HG03064 (cell line): ENCODE measurements at regions not wholly inside any gene's neighbourhood (a gene's known extent, or its start where the extent isn't known, plus 50 kb on each side); places are given as distances from the start of the nearest gene placed in this dataset.
"Not testable (repeated sequence)": the region's sequence is repeated elsewhere in the genome, so short reads cannot be mapped to it uniquely, and the experiment has no call there.

ENCODE experiments used
- ATAC-seq: cut with Tn5 transposase; IDR thresholded peaks from one replicate; pipeline ENCODE4 v1.9.1; 2021; ENCODE audit warnings: low read depth; ENCODE audit not compliant: unreplicated experiment

DNA sequence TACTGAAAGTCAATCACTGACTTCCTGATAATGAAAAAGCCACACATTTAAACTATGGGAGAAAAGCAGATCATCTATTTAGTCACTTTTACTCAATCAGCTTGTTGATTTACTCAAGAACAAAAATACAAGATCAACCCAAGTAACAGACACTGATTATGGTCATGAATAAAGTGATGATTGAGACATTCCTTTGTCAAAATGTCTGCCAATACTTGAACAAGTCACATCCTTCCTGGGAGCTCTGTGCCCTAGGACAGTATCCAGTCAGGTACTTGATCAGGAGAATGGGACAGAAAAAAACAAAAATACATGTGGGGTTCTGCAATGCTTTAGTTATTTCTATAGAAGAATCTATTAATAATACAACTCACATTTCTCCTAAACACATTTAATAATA is 150.0 kb upstream of the NEBL start:
- no peak for ATAC-seq

- ATAC-seq: no peak
These were observed 145.9 kb upstream of the NEBL start for GRCh38 chr10:21043044-21043443.

DNA sequence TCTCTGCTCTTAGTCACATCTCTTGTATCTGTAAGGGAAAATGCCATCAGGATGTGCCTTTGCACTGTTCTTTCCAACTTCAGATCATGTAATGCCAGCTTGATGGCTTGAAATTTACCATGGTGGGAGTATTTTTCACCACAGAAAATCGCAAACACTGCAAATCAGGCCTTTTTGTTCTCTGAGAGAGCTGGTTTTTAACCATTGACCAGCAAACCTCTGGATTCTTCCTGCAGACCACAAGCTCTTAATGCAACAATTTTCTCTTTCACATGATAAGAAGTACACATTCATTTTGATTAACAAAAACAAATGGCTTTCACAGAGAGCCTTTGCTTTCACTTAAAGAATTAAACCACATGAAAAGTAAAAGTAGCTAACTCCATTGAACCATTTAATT is 145.4 kb upstream of the NEBL start:
- ATAC-seq: no peak

GRCh38 chr10:21041763-21042458 is 144.8 kb upstream of the NEBL start:
- no peak for ATAC-seq

- no peak for ATAC-seq
These were observed 142.6 kb upstream of the NEBL start for GRCh38 chr10:21039721-21040120.

DNA sequence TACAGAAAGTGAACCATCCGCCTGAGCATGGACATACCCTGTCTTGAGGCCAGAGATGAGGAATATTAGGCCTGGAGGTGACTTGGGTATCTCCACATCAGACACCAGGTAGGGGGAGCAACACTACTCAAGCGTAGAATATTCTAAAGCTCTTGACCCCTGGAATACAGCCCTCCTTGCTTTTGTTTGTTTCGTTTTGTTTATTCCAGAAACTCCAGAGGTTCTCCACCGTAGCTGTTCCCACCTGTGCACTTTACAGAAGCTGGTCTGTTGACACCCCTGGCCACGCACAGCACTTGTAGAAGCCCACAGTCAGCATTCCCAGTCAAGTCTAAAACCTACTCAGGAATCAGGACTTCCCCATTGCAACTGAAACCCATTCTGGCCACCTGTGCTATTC is 139.6 kb upstream of the NEBL start:
- no peak for ATAC-seq

DNA sequence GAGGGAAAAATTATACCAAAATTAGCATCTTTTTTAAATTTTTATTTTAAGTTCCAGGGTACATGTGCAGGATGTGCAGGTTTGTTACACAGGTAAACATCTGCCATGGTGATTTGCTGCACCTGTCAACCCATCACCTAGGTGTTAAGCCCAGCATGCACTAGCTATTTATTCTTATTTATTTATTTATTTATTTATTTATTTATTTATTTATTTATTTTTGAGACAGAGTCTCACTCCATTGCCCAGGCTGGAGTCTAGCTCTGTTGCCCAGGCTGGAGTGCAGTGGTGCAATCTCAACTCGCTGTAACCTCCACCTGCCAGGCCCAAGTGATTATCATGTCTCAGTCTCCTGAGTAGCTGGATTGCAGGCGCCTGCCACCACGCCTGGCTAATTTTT is 137.7 kb upstream of the NEBL start:
- ATAC-seq: not testable (repeated sequence)

- ATAC-seq: no peak
These were observed 137.1 kb upstream of the NEBL start for GRCh38 chr10:21034241-21034640.

GRCh38 chr10:21032587-21033319 is 135.6 kb upstream of the NEBL start:
- no peak for ATAC-seq

DNA sequence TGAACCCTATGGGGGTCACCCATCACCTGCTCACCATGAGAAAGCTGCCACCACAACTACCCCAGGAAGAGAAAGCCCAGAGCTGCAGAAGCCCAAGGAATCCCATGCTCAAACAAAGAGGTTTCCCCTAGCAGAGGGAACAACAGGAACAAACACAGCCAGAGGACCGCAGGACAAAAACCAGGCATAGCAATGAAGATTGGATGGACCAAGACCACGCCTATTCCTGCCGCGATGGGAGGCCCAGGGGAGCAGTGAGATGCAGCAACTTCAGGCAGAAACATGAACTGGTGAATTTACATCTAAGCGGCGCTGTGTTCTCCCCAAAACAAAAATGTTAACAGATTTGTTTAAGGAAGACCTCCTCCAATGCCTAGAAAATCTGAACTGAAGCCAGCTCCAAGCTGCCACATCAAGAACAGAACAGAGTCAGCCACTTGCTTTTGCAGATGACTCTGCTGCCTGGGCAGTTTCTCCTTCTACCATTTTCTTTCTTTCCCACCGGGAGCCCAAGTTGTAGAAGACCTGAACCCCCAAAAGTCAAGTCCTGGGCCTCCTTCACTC is 134.2 kb upstream of the NEBL start:
- ATAC-seq: no peak

- no peak for ATAC-seq
These were observed 133.0 kb upstream of the NEBL start for GRCh38 chr10:21030091-21030490.

GRCh38 chr10:21022821-21023220 is 125.7 kb upstream of the NEBL start:
- ATAC-seq: no peak

DNA sequence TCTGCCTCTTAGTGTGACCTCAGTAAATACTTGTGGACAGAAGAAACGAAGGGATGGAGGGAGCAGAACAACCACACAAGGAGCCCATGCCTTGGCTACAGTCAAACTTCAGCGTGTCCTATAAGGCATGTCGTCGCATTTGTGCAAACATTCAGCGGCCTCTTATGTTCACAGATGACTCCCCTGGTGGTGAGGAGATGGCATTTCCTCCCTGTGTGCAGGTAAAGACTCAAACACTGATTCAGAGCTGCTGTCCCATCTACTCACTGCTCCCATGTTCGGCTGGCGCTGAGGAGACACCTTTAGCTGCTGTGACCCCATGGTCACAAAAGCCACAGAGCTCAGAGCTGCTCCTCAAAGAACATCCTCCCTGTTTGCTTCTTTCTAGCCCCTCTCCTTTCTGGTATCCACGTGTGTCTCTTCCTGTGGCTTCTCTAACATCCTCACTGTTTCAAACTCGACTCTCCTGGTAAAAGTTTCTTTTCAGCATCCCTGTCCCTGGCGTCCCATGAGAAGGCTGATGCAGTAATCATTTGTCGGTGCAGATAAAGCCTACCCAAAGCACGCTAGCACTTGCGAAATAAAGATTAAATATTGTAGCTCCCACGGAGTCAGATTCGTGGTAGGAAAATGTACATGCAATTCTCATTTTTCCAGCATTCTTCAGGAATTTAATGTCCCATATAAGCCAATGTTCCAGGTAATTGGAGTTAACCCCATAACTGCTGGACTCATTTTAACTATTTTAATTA is 124.9 kb upstream of the NEBL start:
- ATAC-seq: no peak

DNA sequence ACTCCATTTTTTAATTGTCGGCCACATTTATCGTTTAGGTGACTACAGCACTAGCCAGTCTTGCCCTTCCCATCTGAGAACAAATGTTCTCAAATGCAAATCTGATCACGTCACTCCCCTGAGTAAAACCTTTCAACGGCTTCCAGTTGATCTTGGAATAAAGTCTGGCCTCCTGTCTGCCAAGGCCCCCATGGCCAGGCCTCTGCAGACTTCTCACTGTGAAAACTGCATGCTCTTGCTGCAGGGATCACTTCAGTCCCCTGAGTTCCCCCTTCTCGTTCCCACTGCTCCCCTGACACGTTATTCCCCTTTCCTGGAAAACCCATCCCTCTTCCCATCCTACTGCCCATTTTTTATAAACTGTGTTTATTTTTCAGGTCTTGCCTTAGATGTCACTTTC is 124.1 kb upstream of the NEBL start:
- ATAC-seq: no peak

GRCh38 chr10:21020545-21020944 is 123.4 kb upstream of the NEBL start:
- peak; percentile 62 for ATAC-seq

- ATAC-seq: no peak
These were observed 122.3 kb upstream of the NEBL start for GRCh38 chr10:21019436-21019835.

DNA sequence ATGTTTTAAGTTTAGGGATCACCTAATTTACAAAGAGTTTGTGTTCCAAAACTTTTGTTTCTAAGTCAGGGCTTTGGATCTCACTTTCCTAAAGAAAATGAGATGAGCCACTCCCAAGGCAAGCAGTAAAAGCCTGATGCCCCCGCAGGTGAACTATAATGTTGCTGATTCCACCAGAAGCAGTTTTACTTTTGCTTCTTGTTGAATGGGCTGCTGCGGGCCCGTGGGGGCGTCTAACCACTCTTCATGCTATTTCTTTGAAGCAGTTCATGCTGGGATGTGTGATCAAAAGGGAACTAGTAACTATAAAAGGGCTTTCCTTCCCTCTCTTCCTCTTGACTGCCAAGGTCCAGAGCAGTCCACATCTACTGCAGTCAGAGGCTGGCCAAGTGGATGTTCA is 118.7 kb upstream of the NEBL start:
- ATAC-seq: no peak

GRCh38 chr10:21014141-21014540 is 117.0 kb upstream of the NEBL start:
- no peak for ATAC-seq

DNA sequence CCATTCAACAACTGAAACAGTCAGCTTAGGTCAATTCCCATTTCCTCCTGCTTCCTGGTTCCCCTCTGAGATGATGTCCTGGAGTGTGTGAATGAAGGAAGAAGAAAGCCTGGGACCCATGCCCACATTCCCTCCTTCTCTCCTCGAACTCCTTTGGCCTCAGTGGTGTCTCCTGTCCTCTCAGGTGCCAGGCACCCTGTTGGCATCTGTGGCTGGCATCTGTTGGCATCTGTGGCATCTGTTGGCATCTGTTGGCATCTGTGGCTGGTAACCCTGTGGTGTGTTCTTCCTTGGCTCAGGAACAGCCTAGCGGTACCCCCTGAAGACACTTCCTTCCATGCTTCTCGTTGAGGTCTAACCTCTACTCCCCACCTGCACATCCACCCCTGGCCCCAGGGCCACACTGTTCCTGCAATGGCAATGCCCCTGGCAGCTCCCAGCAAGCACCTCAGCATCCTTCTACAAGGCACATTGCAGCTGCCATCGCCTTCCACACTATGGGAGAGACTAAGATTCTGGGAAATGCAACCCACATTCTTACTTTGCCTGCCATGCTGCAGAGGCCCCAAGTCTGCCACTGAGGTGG is 114.4 kb upstream of the NEBL start:
- no peak for ATAC-seq

GRCh38 chr10:21010615-21011014 is 113.5 kb upstream of the NEBL start:
- no peak for ATAC-seq

GRCh38 chr10:21003240-21003822 is 106.2 kb upstream of the NEBL start:
- no peak for ATAC-seq
